ENCODE measurements at regions not wholly inside any gene's neighbourhood (a gene's known extent, or its start where the extent isn't known, plus 50 kb on each side); places are given as distances from the start of the nearest gene placed in this dataset.

DNA sequence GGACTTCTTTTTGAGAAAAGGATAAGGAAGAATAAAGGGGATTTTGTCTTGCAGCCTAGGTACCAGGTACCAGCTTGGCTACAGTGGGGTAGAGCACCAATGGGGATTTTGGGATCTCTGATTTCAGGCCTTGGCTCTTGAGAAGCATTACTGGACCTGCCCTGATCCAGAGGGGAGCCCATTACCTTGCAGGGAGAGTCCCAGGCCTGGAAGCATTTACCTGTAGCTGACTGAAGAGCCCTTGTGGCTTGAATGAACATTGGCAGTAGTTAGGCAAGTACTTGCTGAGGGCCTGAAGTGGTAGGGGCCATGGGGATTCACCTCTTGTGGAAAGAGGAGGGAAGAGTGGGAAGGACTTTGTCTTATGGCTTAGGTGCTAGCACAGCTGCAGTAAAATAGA lies 308.2 kb upstream of the FBXO33 start:
- no peak for DNase-seq (ENCODE audit: low read depth)

DNA sequence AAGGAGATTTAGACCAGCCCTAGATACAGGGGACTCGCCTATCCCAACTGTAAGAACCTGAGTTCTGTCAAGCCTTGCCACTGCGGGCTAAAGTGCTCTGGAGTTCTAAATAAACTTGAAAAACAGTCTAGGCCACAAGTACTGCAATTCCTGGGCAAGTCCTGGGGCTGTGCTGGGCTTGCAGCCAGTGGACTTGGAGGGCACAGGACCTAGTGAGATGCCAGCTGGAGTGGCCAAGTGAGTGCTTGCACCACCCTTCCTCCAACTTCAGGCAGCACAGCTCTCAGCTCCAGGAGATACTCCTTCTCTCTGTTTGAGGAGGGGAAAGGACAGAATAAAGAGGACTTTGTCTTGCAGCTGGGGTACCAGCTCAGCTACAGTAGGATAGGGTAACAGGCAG lies 307.6 kb upstream of the FBXO33 start:
- H3K4me3 ChIP-seq (ENCODE audit: low read depth, low read length), result no peak overlapping the region
- DNase-seq (ENCODE audit: low read depth), result no peak
- TF ChIP-seq, protein P1, sequence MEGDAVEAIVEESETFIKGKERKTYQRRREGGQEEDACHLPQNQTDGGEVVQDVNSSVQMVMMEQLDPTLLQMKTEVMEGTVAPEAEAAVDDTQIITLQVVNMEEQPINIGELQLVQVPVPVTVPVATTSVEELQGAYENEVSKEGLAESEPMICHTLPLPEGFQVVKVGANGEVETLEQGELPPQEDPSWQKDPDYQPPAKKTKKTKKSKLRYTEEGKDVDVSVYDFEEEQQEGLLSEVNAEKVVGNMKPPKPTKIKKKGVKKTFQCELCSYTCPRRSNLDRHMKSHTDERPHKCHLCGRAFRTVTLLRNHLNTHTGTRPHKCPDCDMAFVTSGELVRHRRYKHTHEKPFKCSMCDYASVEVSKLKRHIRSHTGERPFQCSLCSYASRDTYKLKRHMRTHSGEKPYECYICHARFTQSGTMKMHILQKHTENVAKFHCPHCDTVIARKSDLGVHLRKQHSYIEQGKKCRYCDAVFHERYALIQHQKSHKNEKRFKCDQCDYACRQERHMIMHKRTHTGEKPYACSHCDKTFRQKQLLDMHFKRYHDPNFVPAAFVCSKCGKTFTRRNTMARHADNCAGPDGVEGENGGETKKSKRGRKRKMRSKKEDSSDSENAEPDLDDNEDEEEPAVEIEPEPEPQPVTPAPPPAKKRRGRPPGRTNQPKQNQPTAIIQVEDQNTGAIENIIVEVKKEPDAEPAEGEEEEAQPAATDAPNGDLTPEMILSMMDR (conservative IDR thresholded peaks at IDR 0.05; ENCODE audit: low read depth, low read length), result no peak

More for the DNA sequence above, 308.2 kb upstream of the FBXO33 start:
- TF ChIP-seq, protein P1 (conservative IDR thresholded peaks at IDR 0.05; ENCODE audit: low read depth, low read length), result no peak
- H3K4me3 ChIP-seq (ENCODE audit: low read depth, low read length), result no peak overlapping the region

DNA sequence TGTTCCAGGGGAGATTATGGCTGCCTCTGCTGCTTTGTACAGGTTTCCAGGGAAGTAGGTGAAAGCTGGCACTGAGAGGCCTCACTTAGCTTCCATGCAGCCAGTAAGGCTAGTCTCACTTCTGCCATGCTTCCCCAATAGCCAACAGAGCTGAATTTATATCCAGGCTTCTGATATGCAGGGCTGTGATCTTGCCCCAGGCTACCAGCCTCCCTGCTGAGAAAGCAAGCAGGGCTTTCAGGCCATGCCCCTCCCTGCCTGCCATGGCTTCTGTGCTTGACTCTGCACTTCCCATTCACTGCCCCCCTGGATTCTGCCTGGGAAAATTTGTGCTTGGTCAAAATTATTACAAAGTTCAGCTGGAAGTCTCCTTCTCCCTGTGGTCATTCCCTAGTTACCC lies 302.1 kb upstream of the FBXO33 start:
- no peak for DNase-seq (ENCODE audit: low read depth)
- TF ChIP-seq, protein P1 (conservative IDR thresholded peaks at IDR 0.05; ENCODE audit: low read depth, low read length), result no peak

DNA sequence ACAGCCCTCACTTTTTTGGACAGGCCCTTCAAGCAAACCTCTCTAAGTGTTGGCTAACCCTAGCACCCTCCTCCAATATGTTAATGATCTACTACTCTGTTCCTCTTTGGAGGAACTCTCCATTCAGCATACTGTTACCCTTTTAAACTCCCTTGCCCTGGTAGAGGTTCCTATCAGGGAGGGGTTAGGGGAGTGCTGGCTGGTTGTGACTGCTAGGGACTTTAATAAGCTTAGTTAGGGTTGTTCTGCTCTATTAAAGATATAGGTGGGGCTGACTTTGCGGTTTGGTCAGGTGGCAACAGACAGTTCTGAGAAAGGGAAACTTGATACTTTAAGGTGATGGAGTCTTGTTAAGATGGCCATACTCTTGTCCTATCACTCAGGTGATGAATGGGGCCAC lies 301.5 kb upstream of the FBXO33 start:
- DNase-seq (ENCODE audit: low read depth), result no peak
- no peak overlapping the region for H3K4me3 ChIP-seq (ENCODE audit: low read depth, low read length)
- TF ChIP-seq, protein P1 (conservative IDR thresholded peaks at IDR 0.05; ENCODE audit: low read depth, low read length), result no peak

More for the DNA sequence above, 302.1 kb upstream of the FBXO33 start:
- no peak overlapping the region for H3K4me3 ChIP-seq (ENCODE audit: low read depth, low read length)

DNA sequence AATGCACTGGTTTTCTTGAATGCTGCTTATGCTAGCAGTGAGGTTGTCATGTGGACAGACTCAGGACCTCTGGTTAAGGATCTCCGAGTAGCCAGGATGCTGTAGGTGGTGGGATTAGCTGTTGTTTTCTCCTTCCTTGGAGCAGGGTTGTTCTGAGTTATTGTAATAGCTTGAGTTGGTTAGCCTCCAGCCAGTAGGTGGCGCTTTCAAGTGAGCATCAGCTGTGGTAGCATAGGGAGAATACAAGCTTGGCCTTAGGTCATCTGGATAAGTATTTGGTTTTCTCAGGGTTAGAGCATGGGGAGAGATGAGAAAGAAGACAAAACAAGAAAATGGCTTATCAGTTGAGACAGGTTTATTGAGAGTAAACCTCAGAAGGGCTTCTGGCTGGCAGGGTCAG lies 299.7 kb upstream of the FBXO33 start:
- no peak overlapping the region for H3K4me3 ChIP-seq (ENCODE audit: low read depth, low read length)
- DNase-seq (ENCODE audit: low read depth), result no peak
- TF ChIP-seq, protein P1 (conservative IDR thresholded peaks at IDR 0.05; ENCODE audit: low read depth, low read length), result no peak

DNA sequence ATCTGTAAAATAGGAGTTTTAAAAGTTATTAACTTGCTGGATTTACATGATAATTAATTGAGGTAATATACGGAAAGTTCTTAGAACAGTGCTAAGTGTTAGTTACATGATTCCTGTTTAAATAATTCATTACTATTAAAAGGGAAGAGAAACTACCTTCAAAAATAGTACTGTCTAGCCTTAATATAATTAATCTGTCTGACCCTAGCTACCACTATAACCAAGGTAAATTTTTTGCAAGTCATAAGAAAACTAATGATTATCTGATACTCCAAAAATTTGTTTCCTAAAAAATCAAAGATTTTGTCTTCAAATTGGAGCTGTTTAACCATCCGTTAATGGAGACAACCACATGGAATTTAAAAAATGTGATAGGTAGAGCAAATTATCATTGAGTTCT lies 294.3 kb upstream of the FBXO33 start:
- TF ChIP-seq, protein P1 (conservative IDR thresholded peaks at IDR 0.05; ENCODE audit: low read depth, low read length), result no peak
- DNase-seq (ENCODE audit: low read depth), result no peak
- H3K4me3 ChIP-seq (ENCODE audit: low read depth, low read length), result no peak overlapping the region

DNA sequence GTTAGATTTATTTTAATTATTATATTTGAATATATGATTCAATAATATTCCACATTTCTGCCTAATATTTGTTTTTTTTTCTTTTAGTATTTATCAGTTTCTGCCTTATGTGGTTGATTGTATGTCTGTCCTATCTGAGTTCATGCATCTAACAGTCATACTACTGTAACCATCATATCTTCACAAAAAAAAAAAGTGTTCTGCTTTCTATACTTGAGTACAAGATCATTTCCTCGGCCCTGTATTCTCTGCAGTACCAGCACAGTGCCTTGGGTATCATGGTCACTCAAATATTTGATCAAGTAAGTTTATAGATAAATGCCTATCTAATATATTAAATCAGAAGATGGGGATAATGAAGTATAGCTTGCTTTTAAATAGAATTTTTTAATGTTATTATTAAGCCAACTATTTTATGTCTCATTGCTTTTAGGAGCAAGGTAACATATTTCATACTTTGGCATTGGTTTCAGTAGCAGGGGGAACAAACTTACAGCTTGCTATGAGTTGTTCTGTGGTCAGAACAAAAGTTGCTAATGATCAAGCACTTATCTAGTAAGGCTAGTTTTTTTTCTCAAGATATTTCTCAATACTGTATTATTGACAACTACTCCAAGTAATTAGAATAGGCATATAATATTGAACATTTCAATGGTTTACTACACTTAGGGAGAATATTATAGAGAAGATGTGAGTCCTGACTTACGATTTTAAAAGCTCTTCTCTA lies 290.5 kb upstream of the FBXO33 start:
- no peak overlapping the region for H3K4me3 ChIP-seq (ENCODE audit: low read depth, low read length)
- TF ChIP-seq, protein P1 (conservative IDR thresholded peaks at IDR 0.05; ENCODE audit: low read depth, low read length), result no peak
- DNase-seq (ENCODE audit: low read depth), result no peak
